Neural progenitor cell (in vitro differentiated cells): ENCODE measurements at regions not wholly inside any gene's neighbourhood (a gene's known extent, or its start where the extent isn't known, plus 50 kb on each side); places are given as distances from the start of the nearest gene placed in this dataset.

Experiments
- EZH2 ChIP-seq: fragments of 200-600 bp; sonication (generic); IDR thresholded peaks from 2 replicates; pipeline ENCODE4 v1.6.1; 2017; ENCODE audit warnings: antibody characterized with exemption, mild to moderate bottlenecking, moderate library complexity
- TF ChIP-seq, protein P1 (sequence below): fragments of 200-600 bp; sonication (generic); IDR thresholded peaks from 2 replicates; pipeline ENCODE4 v1.5.1; 2017; ENCODE audit warnings: antibody characterized with exemption, mild to moderate bottlenecking

- no peak for TF ChIP-seq EZH2
- TF ChIP-seq, protein P1, sequence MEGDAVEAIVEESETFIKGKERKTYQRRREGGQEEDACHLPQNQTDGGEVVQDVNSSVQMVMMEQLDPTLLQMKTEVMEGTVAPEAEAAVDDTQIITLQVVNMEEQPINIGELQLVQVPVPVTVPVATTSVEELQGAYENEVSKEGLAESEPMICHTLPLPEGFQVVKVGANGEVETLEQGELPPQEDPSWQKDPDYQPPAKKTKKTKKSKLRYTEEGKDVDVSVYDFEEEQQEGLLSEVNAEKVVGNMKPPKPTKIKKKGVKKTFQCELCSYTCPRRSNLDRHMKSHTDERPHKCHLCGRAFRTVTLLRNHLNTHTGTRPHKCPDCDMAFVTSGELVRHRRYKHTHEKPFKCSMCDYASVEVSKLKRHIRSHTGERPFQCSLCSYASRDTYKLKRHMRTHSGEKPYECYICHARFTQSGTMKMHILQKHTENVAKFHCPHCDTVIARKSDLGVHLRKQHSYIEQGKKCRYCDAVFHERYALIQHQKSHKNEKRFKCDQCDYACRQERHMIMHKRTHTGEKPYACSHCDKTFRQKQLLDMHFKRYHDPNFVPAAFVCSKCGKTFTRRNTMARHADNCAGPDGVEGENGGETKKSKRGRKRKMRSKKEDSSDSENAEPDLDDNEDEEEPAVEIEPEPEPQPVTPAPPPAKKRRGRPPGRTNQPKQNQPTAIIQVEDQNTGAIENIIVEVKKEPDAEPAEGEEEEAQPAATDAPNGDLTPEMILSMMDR = no peak
Measured at GRCh38 chr2:150136401-150136800, 351.1 kb downstream of the RND3 start.
